ENCODE measurements at regions not wholly inside any gene's neighbourhood (a gene's known extent, or its start where the extent isn't known, plus 50 kb on each side); places are given as distances from the start of the nearest gene placed in this dataset.

GRCh38 chr1:177838907-177839485, 130.9 kb downstream of the SEC16B start:
- no peak for DNase-seq

GRCh38 chr1:177833631-177834030, 136.2 kb downstream of the SEC16B start:
- DNase-seq = no peak

DNA sequence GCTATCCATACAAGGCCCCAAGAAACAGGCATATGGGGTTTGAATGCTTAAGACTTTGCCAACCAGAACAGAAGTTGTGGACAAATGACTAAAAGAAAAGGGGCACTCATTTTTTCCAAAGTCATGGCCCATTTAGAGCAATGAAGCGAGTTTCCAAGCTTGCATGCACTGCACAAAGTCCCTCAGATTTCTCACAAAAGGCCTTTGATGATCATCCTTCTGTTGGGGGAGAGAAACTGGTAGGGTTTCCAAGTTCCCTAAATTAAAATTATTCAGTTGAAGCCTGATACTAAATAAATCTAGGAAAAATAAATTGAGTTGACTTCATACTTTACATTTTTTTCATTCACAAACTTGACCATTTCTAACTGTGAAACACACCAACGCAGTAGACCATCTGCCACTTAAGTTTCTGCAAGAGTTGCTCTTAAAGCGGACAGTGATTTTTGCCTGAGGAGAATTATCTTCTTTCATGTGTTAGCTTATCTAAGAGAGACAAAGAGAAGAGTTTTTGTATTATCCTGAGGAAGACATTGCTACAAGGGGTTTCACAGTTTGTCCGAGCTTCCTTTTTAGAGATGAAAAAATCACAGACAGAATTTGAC, 139.2 kb downstream of the SEC16B start:
- DNase-seq = no peak

DNA sequence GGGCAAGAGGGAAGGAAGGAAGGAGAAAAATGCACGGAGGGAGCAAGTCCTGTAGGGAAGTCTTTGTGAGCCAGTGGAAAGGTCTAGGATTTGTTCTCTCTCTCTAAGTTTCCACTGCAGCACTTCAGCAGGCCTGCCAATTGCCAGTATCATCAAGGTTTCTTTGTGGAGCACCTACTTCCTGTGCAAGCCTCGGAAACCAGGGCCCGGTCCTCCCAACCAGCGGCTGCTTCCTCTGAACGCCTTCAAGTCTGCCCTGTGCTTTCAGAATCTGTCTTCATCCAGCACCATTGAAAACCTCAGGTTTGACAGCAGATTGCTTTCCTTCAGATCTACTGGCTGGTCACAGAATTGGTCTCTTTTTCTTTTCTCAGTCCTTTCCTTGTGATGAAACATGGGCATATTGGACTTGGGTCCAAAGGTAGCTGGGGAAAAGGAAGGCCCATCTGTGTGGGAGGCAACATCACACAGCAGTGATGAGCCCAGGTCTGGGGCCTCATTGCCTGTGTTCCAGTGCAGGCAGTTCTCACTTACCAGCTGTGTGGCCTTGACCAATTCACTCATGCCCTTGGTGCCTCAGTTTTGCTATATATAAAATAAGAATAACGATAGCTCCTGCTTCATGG, 144.5 kb downstream of the SEC16B start:
- no peak for DNase-seq

DNA sequence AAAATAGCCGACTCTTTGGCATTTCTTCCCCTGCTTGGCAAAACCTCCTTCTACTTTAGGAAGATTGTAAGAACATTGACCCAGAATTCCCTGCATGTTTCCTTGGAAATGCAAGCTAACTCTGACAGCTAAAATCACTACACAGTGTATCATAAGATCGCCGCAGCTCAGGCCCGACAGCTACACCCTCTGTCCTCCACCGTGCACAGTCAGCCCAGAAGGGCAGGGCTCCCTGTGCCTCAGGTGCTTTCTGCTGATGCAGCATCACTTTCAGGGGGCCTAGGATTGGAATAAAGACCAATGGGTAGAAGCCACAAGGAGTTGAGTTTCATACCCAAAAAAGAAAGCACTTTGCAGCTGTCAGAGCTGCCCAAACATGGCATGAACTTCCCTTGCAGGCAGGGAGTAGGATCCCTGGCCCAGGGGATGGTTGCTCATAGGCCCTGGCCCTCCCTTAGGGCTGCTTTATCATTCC, 145.3 kb downstream of the SEC16B start:
- no peak for DNase-seq

DNA sequence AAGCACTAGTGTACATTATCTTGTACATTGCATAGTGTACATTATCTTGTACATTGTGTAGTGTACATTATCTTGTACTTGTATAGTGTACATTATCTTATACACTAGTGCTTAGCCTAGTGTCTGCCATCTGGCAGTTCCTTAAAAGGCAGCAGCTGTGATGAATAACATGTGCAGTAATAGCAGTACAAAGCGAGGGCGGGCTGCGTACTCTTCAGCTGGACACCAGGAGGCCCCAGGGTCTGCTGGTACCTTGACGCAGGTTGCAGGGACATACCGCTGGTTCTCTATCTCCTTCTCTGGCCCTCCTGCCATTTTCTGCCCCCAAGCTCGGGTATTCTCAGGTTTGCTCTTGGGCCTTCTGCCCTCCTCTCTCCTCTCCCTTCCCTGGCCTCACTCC, 149.6 kb downstream of the SEC16B start:
- no peak for DNase-seq

- DNase-seq = no peak
These were observed 151.7 kb downstream of the SEC16B start for GRCh38 chr1:177817937-177818875.

DNA sequence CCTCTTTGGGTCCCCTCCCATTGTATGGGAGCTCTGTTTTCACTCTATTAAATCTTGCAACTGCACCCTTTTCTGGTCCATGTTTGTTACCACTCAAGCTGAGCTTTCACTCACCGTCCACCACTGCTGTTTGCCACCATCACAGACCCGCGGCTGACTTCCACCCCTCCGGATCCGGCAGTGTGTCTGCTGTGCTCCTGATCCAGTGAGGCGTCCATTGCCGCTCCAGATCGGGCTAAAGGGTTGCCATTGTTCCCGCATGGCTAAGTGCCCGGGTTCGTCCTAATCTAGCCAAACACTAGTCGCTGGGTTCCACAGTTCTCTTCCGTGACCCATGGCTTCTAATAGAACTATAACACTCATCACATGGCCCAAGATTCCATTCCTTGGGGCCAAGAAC, 157.2 kb downstream of the SEC16B start:
- no peak for DNase-seq

GRCh38 chr1:177812144-177812543, 157.7 kb downstream of the SEC16B start:
- no peak for DNase-seq

DNA sequence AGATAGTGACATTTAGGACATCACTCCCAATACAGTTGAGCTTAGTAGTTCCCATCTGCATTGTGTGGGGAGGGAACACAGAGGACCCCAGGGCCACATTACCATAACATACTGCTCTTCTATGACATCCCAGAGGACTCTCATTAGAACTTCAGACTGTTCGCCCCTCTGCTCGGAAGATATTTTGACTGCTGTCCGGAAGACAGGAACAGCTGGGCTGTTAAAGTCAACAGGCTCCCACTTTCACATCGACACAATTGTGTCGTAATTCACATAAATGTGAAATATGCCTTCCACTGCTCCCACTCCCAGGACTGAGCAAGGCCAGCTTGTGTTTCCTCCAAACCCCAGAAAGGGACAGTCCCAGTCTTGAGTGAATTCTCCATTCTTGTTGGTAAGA, 158.4 kb downstream of the SEC16B start:
- DNase-seq = no peak

- no peak for DNase-seq
These were observed 160.0 kb downstream of the SEC16B start for GRCh38 chr1:177809819-177810218.

- DNase-seq = no peak
These were observed 167.6 kb downstream of the SEC16B start for GRCh38 chr1:177802304-177802703.

- DNase-seq = no peak
These were observed 168.1 kb downstream of the SEC16B start for GRCh38 chr1:177801790-177802189.

DNA sequence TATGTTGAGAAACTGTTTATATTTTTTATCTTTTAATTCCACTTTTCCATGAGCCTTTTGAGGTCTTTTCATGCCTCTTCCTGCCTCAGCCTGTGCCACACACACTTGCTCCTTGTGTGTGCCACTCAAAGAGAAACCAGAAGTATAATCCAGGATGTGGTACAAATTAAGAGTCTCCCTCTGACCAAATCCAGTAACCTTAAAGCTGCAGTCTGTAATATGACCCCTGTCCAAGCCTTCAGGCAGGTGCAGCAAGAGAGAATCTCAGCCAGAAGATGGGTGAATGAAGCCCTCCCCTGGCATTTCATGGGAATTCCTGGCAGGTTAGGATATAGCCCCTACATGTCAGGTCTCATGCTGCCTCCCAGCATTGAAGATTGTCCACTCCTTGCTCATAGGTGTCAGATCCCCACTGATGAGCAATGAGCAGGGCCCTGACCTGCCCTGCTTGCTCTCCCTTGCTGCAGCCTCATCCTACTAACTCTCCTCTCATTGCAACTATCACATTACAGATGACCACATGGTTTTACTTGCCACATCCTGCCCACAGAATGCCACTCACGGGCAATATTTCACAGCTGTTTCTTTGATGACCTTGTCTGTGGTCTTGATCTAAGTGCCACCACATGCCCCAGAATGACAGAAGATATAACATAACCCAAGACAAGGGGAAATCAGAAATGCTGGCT, 169.3 kb downstream of the SEC16B start:
- DNase-seq = no peak

GRCh38 chr1:177799746-177800145, 170.1 kb downstream of the SEC16B start:
- no peak for DNase-seq

- DNase-seq = no peak
These were observed 171.2 kb downstream of the SEC16B start for GRCh38 chr1:177798614-177799013.

GRCh38 chr1:177796561-177796960, 173.3 kb downstream of the SEC16B start:
- DNase-seq = no peak

GRCh38 chr1:177794376-177794991, 175.4 kb downstream of the SEC16B start:
- DNase-seq = no peak

- no peak for DNase-seq
These were observed 176.0 kb downstream of the SEC16B start for GRCh38 chr1:177793900-177794299.

DNA sequence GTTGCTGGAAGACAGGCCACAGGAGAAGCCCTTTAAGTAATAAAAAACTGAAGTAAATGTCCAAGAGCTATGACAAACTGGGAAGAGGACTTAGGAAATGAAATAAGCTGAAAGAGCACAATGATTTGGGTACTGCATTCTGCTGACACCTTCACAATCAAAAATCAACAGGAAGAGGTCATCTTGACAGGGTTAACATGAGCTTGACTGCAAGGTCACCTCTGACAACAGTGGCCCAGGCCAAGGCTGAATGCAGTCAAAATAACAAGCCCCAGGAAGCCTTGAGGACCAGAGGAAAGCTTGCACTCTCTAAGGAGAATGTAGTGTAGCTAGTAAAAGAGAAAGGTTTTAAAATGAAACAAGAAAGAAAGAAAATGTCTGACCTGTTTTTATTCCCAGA, 179.3 kb downstream of the SEC16B start:
- no peak for DNase-seq

DNA sequence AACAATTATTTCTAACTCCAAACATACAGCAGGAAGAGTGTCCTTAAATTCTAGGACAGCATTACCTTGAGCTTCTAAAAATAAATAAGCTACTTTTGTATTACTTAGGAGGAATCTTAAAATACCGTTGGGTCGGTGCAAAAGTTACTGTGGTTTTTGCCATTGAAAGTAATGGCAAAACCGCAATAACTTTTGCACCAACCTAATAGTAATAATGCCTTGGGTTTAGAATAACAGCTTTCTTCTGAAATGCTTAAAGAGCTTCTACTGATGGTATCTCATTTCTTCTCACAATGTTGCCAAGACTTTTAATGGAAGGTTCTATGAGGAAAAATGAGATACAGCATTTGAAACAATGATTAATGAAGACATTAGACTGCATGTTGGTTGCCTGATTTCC, 179.9 kb downstream of the SEC16B start:
- DNase-seq = no peak

GRCh38 chr1:177786176-177786745, 183.6 kb downstream of the SEC16B start:
- no peak for DNase-seq
